ENCODE measurements at regions not wholly inside any gene's neighbourhood (a gene's known extent, or its start where the extent isn't known, plus 50 kb on each side); places are given as distances from the start of the nearest gene placed in this dataset.
"Not testable (repeated sequence)": the region's sequence is repeated elsewhere in the genome, so short reads cannot be mapped to it uniquely, and the experiment has no call there.

GRCh38 chr1:234866007-234866866 lies 256.3 kb upstream of the IRF2BP2 start:
- peak; percentile 90 for DNase-seq (ENCODE audit: low read depth)

DNA sequence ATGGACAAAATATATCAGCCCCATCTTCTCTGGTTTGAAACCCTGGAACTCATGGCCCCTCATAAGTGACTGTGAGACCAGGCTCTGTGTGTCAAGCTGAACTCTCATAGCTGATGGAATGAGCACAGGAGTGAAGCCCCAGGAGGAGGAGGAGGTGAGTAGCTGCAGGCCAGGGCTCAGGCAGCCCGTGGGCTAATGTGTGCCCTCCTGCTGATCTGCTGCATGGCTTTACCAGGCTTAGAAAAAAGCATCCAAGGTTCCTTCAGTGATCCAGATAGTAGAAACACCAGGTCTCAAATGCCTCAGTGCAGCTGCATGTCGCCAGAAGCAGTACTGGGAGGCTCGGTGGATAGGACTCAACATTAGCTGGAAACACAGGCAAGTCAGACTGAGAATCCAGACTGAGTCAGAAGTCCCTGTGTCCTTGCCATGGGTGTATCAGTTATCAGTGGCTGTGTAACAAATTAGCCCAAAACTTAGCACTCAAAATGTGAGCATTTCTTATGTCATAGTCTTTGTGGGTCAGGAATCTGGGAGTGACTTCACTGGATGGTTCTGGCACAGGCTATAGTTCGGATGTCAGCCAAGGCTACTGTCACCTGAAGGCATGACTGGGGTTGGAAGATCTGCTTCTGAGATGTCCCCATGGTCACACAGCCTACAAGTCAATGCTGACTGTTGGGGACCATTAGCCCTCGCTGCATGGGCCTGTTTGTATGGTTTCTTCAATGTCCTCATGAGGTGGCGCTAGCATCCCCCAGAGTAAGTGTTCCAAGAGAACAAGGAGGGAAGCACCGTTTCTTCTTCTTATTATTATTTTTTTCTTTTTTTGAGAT lies 255.4 kb upstream of the IRF2BP2 start:
- DNase-seq (ENCODE audit: low read depth), result no peak

DNA sequence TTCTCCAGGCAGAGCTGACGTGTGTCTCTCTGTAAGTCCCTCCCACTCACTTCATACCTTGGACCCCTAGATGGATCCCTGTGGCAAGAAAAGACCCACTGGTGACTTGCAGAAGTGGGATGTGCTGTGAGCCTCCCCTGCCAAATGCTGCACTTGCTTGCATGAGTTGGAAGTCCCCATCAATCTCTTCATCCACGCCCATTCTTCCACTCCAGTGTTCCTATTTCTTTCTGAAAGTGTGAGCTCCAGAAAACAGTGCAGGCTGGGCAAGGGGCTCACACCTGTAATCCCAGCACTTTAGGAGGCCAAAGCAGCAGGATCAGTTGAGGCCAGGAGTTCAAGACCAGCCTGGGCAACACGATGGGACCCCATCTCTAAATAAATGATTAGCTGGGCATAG lies 254.1 kb upstream of the IRF2BP2 start:
- DNase-seq (ENCODE audit: low read depth), result no peak

DNA sequence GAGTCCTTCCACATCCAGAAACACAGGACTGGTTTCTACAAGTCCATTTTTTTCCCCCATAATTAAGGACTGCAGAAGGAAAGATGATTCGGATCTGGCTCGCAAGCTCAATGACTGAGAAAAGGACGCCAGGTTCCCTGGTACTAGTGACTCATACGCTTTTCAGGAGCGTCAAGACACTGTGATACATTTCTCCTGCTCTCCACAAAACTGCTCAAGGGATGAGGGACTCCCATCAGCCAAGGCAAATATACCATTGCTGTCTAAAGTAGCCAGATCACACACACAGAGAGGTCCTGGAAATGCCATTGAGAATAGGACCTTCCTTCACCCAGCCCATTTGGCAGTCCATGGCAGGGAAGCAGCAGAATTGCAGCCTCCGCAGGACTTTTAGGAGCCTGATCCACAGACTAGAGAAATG lies 253.6 kb upstream of the IRF2BP2 start:
- peak; percentile 52 for DNase-seq (ENCODE audit: low read depth)

GRCh38 chr1:234862944-234863515 lies 253.1 kb upstream of the IRF2BP2 start:
- DNase-seq (ENCODE audit: low read depth), result peak; percentile 73

- DNase-seq (ENCODE audit: low read depth), result no peak
These were observed 252.5 kb upstream of the IRF2BP2 start for GRCh38 chr1:234862360-234862943.

DNA sequence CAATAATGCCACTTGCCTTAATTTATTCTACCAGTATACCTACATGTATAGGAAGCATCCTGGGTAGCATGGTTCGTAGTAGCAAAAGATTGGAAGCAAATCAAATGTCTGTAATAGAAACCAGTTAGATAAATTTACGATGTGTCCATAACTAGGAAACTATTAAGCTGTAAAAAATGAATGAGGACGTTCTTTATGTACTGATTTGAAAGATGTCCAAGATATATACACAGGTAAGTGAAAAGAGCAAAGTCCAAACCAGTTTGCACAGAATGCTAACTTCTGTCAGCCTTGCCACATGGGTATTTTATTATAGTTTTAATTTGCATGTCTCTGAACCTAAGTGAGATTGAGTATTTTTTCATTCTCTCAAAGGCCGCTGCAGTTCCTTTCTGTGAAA lies 251.8 kb upstream of the IRF2BP2 start:
- DNase-seq (ENCODE audit: low read depth), result no peak

DNA sequence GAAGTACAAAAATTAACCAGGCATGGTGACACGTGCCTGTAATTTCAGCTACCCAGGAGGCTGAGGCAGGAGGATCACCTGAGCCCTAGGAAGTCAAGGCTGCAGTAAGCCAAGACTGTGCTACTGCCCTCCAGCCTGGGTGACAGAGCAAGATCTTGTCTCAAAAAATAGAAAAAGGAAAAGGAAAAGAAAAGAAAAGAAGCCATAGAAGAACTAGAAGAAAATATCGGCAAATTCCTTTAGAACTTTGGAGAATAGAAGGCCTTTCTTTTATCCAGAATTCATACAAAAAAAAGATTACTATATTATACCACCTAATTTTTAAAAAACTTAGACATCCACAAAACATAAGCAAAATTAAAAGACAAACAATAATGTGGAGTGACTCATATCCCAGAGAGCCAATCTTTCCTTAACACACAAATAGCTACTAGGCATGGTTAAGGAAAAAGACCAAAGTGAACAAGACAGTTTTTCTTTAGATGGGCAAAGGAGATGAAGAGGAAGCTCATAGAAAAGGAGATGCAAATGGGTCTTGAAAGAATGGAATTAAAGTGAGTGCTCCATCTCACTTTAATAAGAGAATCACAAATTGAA lies 251.1 kb upstream of the IRF2BP2 start:
- no peak for DNase-seq (ENCODE audit: low read depth)

- DNase-seq (ENCODE audit: low read depth), result no peak
These were observed 248.7 kb upstream of the IRF2BP2 start for GRCh38 chr1:234858722-234859121.

- DNase-seq (ENCODE audit: low read depth), result no peak
These were observed 246.9 kb upstream of the IRF2BP2 start for GRCh38 chr1:234856845-234857245.

DNA sequence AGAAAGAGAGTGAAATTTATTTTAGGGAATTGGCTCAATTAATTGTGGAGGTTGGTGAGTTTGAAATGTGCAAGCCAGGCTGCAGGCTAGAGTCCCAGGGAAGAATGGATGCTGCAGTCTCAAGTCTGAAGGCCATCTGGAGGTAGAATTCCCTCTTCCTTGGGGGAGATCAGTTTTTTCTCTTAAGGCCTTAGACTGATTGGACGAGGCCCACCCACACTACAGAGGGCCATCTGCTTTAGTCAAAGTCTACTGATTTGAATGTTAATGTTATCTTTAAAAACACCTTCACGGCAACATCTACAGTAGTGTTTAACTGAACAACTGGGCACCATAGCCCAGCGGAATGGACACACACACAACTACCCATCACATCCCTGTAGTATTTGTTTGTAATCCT lies 245.9 kb upstream of the IRF2BP2 start:
- no peak for DNase-seq (ENCODE audit: low read depth)

GRCh38 chr1:234854645-234855039 lies 244.7 kb upstream of the IRF2BP2 start:
- no peak for DNase-seq (ENCODE audit: low read depth)

DNA sequence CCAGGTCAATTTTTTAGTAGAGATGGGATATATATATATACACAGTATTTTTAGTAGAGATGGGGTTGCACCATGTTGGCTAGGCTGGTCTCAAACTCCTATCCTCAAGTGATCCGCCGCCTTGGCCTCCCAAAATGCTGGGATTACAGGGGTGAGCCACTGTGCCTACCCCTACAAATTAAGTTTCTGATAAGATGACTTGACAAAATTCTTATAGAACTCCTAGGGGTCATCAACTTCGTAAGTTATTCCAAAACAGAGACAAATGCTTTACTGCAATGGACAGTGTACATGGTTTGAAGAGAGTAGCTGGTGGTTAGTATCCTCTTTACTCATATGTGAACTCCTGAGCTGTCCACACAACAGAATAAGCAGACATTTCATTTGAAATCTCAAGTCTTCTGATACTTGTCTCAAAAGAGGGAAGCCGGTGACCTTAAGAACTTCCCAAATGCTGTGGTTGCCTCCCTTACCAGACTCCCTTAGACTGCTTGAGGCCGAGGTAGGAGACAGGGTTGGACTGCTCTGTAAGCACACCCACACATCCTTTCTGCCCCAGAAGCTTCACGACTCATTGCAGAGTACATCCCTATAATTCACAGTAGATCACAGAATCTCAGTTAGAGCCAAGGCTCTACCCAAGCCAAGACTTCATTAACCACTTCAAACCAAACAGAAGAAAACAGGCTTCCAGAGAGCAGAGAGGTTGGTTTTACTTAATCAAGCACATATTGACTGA lies 244.1 kb upstream of the IRF2BP2 start:
- DNase-seq (ENCODE audit: low read depth), result no peak

- DNase-seq (ENCODE audit: low read depth), result no peak
These were observed 242.7 kb upstream of the IRF2BP2 start for GRCh38 chr1:234852659-234853058.

GRCh38 chr1:234851450-234852438 lies 241.8 kb upstream of the IRF2BP2 start:
- peak; percentile 91 for DNase-seq (ENCODE audit: low read depth)

- peak; percentile 46 for DNase-seq (ENCODE audit: low read depth)
These were observed 239.9 kb upstream of the IRF2BP2 start for GRCh38 chr1:234849832-234850231.

DNA sequence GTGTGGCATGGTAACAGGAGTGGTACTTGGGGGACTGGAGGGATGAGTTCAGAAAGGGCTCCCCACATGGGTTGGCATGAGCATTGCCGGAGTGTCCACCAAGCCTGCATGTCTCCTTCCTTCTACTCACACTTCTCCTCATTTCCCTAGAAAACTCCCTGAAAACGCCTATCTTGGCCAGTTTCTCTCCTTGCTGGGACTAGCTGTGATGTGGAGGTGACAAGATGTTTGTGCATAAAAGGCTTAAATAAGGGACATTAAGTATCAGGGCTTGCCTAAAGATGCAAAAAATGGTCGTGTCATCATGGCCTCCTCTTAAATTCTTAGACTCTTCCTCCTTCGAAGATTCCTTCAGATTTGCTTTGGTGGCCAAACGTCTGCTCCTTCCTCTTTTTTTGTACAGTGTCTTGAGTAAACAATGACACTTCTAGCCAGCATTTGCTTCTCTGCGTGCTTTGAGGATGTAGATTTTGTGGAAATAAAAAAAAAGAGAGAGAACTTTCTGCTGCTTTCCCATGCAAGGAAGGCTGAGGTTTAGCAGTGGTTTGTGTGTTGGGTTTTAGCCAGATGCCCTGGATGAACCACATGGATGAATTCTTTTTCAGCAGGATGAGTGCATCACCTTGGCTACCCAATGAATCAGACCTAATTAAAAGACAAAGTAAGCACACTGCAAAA lies 239.1 kb upstream of the IRF2BP2 start:
- peak; percentile 94 for DNase-seq (ENCODE audit: low read depth)

DNA sequence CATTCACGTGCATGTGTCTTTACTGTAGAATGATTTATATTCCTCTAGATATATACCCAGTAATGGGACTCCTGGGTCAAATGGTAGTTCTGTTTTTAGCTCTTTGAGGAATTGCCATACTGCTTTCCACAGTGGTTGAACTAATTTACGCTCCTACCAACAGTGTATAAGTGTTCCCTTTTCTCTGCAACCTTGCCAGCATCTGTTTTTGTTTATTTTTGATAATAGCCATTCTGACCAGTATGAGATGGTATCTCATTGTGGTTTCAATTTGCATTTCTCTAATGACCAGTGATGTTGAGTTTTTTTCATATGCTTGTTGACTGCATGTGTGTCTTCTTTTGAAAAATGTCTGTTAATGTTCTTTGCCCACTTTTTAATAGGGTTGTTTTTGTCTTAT lies 236.8 kb upstream of the IRF2BP2 start:
- DNase-seq (ENCODE audit: low read depth), result not testable (repeated sequence)

DNA sequence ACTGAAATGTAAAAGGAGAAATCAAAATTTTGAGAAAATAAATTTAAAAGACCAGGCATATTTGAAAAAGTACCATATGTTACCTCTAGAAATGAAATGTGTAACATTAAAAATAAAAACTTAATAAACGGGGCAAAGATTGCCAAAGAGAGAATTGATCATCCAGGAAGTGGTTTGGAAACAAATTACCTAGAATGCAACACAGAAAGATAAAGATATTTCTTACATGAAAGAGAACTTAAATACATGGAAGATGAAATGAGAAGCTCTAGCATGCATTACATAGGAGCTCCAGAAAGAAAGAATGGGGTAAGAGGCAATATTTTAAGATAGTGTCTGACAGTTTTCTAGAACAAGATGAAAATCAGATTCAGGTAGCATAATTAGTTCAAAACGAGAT lies 235.9 kb upstream of the IRF2BP2 start:
- DNase-seq (ENCODE audit: low read depth), result no peak

Measured in Daoy (cell line).